ENCODE measurements at regions not wholly inside any gene's neighbourhood (a gene's known extent, or its start where the extent isn't known, plus 50 kb on each side); places are given as distances from the start of the nearest gene placed in this dataset.
A peak's percentile ranks its signal among the peaks of the same experiment; 100 is the strongest.
"Not testable (repeated sequence)": the region's sequence is repeated elsewhere in the genome, so short reads cannot be mapped to it uniquely, and the experiment has no call there.

GRCh38 chr3:177358091-177358976 is 161.1 kb upstream of the TBL1XR1 start:
- DNase-seq (ENCODE audit: low read depth): no peak

- no peak for DNase-seq (ENCODE audit: low read depth)
Measured at GRCh38 chr3:177358977-177359592, 161.8 kb upstream of the TBL1XR1 start.

GRCh38 chr3:177359593-177360357 is 162.5 kb upstream of the TBL1XR1 start:
- DNase-seq (ENCODE audit: low read depth): peak; percentile 95

- no peak for DNase-seq (ENCODE audit: low read depth)
Measured at GRCh38 chr3:177361081-177361938, 164.0 kb upstream of the TBL1XR1 start.

GRCh38 chr3:177362626-177363025 is 165.3 kb upstream of the TBL1XR1 start:
- no peak for DNase-seq (ENCODE audit: low read depth)

- DNase-seq (ENCODE audit: low read depth): no peak
Measured at GRCh38 chr3:177364236-177364635, 167.0 kb upstream of the TBL1XR1 start.

GRCh38 chr3:177365294-177365693 is 168.0 kb upstream of the TBL1XR1 start:
- DNase-seq (ENCODE audit: low read depth): not testable (repeated sequence)

GRCh38 chr3:177367788-177368187 is 170.5 kb upstream of the TBL1XR1 start:
- DNase-seq (ENCODE audit: low read depth): no peak

GRCh38 chr3:177370246-177370822 is 173.1 kb upstream of the TBL1XR1 start:
- DNase-seq (ENCODE audit: low read depth): no peak

GRCh38 chr3:177371146-177371545 is 173.9 kb upstream of the TBL1XR1 start:
- no peak for DNase-seq (ENCODE audit: low read depth)

- no peak for DNase-seq (ENCODE audit: low read depth)
Measured at GRCh38 chr3:177371888-177372287, 174.6 kb upstream of the TBL1XR1 start.

GRCh38 chr3:177374323-177374722 is 177.0 kb upstream of the TBL1XR1 start:
- no peak for DNase-seq (ENCODE audit: low read depth)

- no peak for DNase-seq (ENCODE audit: low read depth)
Measured at GRCh38 chr3:177375316-177375715, 178.0 kb upstream of the TBL1XR1 start.

- DNase-seq (ENCODE audit: low read depth): no peak
Measured at GRCh38 chr3:177377166-177377565, 179.9 kb upstream of the TBL1XR1 start.

GRCh38 chr3:177378168-177378567 is 180.9 kb upstream of the TBL1XR1 start:
- no peak for DNase-seq (ENCODE audit: low read depth)

- DNase-seq (ENCODE audit: low read depth): no peak
Measured at GRCh38 chr3:177379045-177379444, 181.8 kb upstream of the TBL1XR1 start.

GRCh38 chr3:177381070-177381469 is 183.8 kb upstream of the TBL1XR1 start:
- DNase-seq (ENCODE audit: low read depth): no peak

- no peak for DNase-seq (ENCODE audit: low read depth)
Measured at GRCh38 chr3:177382944-177383343, 185.7 kb upstream of the TBL1XR1 start.

- DNase-seq (ENCODE audit: low read depth): no peak
Measured at GRCh38 chr3:177385186-177385585, 187.9 kb upstream of the TBL1XR1 start.

- no peak for DNase-seq (ENCODE audit: low read depth)
Measured at GRCh38 chr3:177385831-177386301, 188.6 kb upstream of the TBL1XR1 start.

GRCh38 chr3:177388209-177388608 is 190.9 kb upstream of the TBL1XR1 start:
- DNase-seq (ENCODE audit: low read depth): no peak
